ENCODE measurements at regions not wholly inside any gene's neighbourhood (a gene's known extent, or its start where the extent isn't known, plus 50 kb on each side); places are given as distances from the start of the nearest gene placed in this dataset.
"Not testable (repeated sequence)": the region's sequence is repeated elsewhere in the genome, so short reads cannot be mapped to it uniquely, and the experiment has no call there.

DNA sequence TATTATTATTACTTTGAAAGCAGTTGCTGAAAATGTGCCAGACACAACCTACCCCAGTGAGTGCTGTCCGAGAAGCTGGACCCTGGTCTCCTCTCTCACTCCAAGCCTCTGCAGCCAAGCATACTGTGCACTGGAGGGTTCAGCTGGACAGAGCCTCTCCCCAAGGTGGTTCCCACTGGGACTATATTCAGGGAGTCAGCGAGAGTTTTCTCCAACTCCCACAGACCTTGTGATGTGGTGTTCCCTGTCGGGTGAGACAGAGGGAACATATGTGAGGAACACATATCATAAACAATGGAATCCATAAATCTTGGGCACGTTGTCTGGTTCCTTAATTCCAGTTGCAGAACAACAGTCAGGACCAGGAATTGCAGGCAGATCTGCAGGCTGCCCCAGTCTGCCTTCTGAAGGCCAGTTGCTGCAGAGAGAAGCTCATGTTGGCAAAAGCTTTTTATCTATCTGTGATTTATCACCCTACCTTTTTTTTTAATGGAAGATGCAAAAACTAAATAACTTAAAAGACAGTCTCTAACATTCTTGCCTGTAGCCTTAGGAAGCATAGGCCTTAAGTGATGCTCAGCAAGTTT is 619.8 kb upstream of the TBX3 start:
- no peak for DNase-seq

DNA sequence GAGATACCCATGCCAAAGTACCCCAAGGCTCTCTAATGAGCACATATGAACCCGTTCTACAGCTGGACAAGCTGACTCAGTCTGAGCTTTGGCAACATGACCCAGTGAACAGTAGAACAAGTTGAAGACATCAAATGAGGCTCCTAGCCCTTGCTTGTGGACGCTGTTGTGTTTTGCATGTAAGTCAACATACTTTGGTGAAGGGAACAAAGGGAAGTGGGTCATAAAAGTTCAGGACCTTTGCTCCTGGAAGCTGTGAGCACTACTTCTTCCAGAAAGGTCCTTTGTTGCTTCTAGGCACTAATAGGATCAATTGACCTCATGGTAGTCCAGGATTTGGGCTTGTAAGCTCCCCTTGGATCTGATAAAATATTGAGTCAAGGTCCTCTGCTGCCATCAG is 613.5 kb upstream of the TBX3 start:
- no peak for DNase-seq

DNA sequence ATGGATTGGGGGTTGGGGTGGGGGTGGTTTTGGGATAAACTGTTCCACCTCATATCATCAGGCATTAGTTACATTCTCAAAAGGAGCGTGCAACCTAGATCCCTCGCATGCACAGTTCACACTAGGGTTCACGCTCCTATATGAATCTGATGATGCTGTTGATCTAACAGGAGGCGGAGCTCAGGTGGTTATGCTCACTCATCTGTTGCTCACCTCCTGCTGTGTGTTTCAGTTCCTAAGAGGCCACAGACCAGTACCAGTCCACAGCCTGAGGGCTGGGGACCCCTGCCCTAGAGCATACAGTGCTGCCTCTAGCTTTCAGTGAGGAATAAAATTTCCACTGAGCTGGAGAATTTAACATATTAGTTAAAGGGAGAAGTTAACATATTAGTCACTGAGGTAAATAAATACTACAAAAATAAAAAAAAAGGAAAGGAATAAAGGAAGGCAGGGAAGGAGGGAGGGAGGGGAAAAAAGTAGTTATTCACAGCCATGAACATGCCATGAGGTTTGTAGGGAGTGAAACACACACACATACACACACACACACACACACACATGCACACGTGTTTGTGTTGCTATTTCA is 612.7 kb upstream of the TBX3 start:
- DNase-seq, result no peak

DNA sequence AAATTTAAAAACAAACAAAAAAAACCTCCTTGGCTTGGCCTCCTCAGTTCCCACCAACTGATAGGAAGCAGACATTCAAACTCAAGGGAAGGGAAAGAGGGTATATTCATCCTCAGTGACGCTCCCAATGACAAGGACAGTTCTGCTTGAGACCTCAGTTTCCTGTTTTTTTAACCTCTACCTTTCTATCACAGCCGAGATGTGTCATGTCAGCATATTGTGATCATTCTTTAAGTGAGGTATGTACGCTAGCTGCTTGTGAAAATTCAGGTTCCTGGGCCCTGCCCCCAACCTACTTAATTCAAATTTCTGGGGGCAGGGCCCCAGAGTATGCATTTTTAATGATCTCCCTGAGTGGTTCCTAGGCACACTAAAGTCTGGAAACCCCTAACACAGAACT is 611.9 kb upstream of the TBX3 start:
- no peak for DNase-seq

DNA sequence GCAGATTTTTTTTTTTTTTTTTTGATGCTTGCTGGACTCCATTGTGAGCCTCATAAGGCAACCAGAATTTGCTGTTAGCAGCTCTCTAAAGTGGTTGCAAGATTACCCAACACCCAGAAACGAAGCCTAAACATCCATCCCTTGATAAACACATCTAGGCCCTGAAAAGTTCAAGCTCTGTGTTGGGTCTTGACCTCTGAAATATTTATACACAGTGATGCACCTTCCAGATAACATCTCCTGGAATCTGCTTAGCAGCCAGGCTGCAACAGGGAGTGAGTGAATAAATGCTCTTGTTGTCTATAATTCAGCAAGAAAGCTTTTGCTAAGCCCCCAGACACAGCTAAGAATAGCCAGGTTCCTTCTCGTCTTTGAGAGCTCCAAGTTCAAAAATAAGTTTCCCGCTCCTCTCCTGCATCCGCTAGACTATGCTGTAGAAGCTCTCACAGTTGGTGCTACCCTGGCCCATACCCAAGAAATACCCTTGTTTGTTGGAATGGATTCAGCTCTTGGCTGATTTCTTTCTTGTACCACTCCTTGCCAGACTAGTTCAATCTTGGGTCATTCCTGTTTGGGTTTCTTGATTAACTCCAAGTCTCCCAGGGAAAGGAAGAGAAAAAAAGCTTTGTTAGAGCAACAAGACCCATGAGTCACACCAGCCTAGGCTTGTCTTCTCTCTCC is 610.6 kb upstream of the TBX3 start:
- DNase-seq, result no peak

DNA sequence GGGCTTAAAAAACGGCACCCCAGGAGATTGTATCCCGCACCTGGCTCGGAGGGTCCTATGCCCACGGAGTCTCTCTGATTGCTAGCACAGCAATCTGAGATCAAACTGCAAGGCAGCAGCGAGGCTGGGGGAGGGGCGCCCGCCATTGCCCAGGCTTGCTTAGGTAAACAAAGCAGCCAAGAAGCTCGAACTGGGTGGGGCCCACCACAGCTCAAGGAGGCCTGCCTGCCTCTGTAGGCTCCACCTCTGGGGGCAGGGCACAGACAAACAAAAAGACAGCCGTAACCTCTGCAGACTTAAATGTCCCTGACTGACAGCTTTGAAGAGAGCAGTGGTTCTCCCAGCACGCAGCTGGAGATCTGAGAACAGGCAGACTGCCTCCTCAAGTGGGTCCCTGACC is 601.5 kb upstream of the TBX3 start:
- DNase-seq, result not testable (repeated sequence)

DNA sequence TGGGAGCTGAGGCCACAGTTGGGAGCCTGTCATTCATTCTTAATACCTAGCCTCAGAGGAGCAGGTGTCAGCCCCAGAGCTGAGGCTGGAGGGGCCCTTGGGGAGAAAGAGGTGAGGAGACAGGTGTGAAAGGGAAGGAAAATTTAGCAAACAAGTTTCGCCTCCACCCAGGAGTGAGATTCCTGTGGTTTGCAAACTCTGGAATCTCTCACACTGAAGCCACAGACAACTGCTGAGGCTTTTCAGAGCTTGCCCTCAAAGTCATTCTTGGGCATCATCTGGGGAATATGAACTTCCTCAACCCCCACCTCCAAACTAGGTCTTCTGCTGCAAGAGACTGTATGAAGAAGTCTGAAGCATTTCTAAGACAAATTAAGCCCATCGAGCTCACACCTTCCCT is 589.5 kb upstream of the TBX3 start:
- no peak for DNase-seq

DNA sequence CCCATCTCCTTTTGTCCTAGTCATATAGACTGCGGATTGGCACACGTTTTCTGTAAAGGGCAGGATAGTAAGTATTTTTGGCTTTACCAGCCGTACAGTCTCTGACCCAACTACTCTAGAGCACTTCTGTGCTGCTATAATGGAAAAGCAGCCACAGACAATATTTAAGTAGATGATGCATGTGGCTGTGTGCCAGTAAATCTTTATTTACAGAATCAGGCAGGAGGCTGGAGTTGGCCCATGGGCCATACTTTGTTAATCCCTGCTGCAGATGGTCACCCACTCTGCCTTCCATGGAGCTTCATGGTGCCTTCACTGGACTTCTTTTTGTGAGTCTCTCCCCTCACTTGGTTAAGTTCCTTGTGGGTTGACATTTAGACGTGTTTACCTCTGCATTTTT is 584.5 kb upstream of the TBX3 start:
- DNase-seq, result no peak

DNA sequence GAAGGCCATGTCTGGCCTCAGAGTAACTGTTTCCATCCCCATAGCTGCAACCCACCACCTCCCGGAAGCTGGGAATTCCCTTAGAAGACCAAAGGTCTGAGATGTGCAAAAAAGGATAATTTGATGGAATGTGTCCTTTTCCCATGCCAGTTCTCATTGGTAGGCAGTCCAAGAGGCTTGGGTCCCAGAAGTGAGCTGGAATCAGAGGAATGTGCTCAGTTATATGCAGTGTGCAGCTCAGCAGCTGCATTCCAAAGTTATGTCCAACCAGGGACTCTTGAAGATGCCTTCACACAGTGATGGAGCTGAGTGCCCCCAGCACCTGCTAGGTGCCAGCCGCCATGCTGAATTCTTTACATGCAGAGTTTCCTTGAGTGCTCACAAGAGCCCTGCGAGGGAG is 583.9 kb upstream of the TBX3 start:
- no peak for DNase-seq

DNA sequence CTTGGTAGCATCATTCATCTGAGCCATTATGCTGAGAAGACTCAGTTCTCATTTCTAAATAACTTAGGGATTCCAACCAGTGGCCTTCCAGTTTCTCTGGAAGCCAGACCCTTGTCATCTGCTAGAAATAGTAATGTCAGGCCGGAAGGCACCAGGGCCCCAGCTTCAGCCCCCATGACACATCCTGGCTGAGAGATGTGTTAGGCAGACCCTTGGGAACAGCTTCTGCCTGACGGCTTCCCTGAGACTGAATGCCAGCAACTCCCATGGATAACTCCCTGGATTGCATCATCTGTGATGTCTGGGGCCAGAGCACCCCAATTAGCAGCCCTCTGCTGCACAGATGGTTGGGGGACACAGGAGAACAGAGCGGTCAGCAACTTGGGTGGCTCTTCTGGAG is 583.5 kb upstream of the TBX3 start:
- DNase-seq, result no peak

DNA sequence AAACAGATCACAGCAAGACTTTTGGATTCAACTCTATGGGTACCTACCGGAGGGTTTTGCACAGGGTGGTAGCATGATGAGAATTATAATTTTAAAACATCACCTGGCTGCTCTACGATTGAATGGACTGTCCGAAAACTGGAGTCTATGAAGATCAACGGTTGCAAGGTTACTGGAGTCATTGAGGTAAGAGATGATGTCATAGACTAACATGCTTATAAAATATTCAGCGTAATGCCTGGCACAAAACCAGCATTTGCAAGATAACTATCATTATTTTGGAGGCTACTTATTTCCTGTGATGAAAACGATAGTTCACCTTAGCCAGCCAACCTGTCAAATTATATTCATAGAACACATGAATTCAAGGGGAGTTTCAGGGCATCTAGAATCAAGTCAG is 580.6 kb upstream of the TBX3 start:
- DNase-seq, result no peak

DNA sequence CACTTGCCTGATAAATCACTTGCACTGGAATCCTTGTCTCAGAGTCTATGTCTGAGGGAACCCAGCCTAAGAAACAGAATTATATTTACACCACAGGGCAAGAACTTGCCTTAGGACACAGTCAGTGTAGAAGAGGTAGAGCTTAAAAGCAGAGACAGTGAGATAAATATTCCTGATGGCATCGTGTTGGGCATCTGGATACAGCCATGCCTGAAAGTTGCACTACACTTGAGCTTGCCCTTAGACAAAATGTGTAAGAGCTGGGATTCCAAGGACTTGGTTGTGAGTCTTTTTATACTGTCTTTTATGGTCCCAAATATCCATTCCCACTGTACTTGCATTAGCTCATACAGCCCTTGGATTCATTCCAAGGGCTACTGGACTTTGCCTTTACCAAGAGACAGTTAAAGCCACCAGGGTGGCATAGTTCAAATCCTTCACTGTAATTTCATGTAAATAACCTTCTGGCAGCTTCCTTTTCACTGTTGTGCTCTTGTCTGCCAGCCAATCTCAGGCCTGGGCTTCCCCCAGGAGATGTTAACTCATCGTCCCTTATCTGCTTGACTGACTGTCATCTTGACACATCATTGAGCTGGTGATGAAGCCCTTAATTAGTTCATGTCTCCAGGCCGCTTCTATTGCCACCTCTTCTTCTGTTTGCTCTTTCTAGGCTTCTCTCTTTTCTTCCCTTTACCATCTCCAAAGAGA is 577.9 kb upstream of the TBX3 start:
- no peak for DNase-seq

DNA sequence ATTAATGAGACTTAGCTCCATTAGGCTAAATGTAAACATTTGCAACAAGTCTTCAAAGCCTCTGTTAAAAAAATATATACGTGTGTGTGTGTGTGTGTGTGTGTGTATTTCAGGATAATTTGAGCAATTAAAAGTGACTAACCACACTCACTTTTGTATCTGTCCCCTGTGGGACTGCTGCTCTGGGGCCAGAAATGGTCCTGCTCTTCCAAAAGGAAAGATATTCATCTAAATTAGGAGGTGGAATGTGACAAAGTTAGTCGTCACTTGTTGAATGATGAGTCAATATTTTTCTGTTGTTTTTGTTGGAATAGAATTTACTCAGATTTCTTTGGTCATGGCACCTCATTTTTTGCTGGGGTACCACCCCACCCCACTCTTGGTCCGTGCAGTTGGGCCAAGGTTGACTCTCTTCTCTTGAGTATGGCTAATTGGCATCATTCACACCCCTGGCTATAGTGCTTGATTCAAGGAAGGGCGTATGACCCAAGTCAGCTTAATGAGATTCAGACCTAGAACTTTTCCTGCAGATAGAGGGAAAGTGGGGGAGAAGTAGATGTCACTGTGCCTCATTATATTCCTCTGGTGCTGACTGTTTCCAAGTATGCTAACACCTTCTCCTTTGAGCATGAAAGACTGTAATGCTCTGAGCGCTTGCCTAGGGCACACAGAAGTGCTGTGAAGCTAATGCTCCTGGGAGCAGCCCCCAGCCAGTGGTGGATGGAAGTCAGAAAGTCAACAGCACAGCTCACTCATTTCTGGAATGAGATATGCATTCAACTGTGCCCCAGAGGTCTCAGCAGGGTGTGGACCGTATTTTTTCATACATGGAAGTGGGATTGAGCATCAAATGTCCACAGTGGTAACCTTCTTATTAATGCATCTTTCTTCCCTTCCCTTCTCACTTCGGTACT is 577.0 kb upstream of the TBX3 start:
- no peak for DNase-seq

DNA sequence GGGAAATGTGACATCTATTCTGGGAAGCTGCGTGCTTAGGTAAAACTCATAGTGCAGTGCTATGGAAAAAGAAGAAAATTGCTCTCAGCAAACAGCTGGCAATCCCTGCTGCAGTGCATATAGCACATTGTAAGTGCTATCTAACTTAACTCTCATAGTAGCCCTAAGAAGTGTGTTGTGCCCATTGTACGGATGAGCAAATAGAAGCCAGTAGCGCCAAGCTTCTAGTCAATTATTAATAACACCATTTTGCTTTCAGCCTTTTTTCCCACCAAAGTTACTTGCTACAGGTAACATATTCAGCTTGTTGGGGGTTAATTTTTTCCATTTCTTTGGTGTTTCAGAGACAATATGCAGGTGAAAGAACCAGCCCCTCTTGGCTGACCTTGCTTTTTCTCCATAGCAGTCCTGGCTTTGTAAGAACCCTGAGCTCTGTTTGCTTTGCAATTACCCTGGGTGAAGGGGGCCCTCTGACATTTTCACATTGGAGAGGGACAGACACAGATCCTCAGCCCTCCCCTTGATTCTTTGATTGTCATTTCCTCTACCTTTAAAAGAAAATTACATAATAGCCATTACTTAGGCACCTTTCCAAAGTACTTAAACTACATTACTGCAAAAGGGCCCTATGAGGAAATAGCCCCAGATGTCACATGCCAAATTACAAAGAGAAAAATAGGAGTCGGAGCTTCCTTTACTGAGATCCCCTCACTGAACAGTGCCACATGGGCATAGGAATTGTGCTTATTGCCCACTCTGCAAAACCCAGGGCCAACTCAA is 576.2 kb upstream of the TBX3 start:
- no peak for DNase-seq

DNA sequence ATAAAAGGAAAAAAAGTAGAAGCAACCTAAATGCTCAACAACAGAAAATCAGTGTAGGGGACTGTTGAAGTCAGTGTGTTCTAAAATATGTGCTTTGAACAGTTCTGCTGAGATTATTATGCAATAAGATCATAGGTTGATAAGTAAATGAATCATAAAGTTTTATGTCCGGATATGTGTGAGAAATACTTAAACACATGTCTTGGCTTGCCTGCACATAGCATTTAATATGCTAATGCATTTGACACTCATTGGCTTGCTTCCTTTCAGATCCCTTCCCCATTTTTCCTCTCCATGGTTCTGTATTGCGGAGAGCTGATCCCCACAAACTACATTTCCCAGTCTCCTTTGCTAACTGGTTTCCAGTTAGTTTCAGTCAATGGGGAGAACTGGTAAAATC is 573.8 kb upstream of the TBX3 start:
- DNase-seq, result no peak

DNA sequence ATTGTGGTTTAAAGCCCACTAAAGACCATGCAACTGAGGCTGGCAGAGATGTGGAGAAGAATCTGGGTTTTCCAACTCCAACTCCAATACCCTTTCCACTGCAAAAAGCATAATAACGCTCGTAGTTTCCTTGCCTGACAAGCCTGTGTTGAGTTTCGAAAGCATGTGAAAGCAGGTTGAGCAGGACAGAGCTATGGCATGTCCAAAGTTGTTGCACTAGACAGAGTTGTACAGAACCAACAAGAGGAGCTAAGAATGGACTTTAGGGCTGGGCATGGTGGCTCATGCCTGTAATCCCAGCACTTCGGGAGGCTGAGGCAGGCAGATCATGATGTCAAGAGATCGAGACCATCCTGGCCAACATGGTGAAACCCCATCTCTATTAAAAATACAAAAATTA is 572.0 kb upstream of the TBX3 start:
- DNase-seq, result no peak

DNA sequence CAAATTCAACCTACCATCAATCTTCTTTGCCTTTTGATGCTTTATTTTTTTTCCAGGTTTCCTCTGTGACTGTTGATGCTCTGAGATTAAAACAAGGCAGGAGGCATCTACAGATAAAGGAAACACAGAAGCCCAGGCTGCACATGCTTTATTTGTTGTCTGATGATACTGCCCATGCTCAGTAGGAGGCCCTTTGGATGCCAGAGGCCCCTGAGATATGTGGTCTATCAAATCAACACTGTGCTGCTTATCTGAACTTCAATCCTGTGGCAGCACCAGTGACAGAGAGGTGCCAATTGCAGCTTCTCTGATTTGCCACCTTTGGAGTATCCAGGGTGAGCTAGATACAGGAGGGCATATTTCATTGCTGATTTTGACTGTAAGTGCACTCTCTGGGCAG is 571.3 kb upstream of the TBX3 start:
- no peak for DNase-seq

DNA sequence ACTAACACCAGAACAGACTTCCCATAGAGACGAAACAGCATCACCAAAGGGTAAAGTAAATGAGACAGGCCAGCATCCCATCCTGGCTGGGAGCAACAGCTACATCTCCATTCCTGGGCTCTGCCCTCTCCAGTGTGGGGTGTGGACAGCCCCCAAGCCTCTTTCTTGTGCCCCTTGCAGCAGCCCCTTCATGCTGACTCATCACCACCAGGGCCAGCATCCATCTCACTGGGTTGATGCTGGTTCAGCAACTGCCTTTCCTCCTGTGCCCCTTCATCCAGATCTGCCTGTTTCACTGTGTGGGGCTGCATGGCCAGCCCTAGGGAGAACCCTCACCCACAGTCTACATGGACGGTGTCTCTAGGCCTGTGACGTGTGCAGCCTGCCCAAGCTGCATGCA is 569.1 kb upstream of the TBX3 start:
- DNase-seq, result no peak

DNA sequence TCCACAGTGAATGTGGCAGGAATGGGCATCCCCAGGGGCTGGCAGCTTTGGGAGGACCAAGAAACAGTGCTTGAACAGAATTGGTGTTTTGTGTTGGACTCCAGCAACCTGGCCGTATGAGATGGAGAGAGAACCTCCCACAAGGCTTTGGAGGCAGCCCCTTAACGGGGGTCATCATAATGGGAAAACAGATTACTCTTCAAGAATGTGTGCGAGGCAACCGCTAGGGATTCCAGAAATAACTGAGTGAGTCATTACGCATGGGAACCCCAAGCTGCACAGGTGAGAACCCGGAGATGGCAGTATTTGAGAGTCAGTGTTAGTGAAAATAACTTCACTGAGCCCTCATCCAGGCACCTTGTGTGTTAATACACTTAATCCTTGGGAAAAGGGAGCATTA is 567.8 kb upstream of the TBX3 start:
- no peak for DNase-seq

DNA sequence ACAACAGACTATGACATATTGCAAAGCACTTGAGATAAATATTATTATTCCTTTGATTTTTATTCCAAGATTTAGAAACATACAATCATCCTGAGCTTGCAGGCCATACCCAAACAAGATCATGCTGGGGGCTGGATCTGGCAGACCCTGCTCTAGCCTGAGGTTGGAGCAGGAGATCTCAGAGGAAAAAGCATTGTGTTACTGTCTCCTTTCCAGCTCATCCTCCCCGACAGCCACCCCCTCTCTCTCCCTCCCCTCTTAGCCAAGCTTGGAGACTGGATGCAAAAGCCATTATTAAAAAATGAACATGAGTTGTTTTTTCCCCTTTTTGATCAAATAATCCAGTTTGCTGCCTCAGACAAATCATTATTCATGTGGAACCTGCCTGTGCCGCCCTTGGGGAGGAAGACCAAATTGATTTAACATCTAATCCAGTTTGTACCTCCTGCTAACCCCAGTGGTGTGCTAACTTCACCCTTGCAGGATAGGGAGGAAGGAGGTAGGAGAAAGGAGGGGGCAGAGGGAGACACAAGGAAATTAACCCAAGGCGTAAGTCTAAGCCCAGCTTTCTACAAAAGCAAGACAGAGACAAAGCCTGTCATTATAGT is 565.8 kb upstream of the TBX3 start:
- DNase-seq, result no peak

DNA sequence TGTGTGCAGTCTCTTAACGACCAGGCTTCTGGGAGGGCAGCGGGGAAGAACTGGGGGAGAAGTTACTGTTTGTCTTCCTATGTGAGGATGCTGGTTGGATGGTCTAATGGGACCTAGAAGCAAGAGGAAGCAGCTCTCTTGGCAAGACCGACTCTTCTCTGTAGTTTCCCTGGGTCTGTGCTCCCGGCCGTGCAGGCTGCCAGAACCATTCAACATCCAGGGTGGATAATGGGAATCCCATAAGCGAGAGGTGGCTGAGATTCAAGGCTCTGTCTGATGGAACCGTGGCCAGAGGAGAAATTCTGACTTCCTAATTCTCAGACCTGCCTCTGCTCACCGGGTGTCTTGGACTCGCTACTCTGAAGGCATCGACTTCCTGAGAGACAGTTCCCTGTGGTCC is 561.0 kb upstream of the TBX3 start:
- DNase-seq, result no peak

Measured in hippocampal formation (tissue), 2 donors.